Mesenchymal stem cell (in vitro differentiated cells and primary cell): ENCODE measurements at regions not wholly inside any gene's neighbourhood (a gene's known extent, or its start where the extent isn't known, plus 50 kb on each side); places are given as distances from the start of the nearest gene placed in this dataset.

Experiments
- DNase-seq: peaks from one replicate; pipeline ENCODE4 v3.0.0-alpha.2; 2013
- H2AFZ ChIP-seq: one replicate; pipeline ENCODE4 v1.6.1; 2013; ENCODE audit warnings: low read depth, mild to moderate bottlenecking, control low read depth, inconsistent platforms, low read length, moderate library complexity
- H2AK5ac ChIP-seq: 2 replicates; pipeline ENCODE4 v1.6.1; 2013; ENCODE audit warnings: low read length, moderate library complexity, mild to moderate bottlenecking, inconsistent platforms; ENCODE audit not compliant: severe bottlenecking
- H2BK120ac ChIP-seq: one replicate; pipeline ENCODE4 v1.6.1; 2013; ENCODE audit warnings: low read depth, mild to moderate bottlenecking, inconsistent platforms, low read length, moderate library complexity
- H2BK12ac ChIP-seq, 2 experiments: one replicate each; pipeline ENCODE4 v1.6.1; 2013; ENCODE audit warnings: inconsistent platforms in 2 of 2, low read length in 2 of 2, mild to moderate bottlenecking in 2 of 2, moderate library complexity in 2 of 2, control low read depth in 1 of 2
- H2BK15ac ChIP-seq: one replicate; pipeline ENCODE4 v1.6.1; 2013; ENCODE audit warnings: mild to moderate bottlenecking, low read depth, inconsistent platforms; ENCODE audit not compliant: poor library complexity, severe bottlenecking
- H2BK5ac ChIP-seq: 2 replicates; pipeline ENCODE4 v1.6.1; 2013; ENCODE audit warnings: low read depth, mild to moderate bottlenecking, low read length, control low read depth, inconsistent platforms; ENCODE audit not compliant: poor library complexity, severe bottlenecking
- H3K14ac ChIP-seq, 2 experiments: one replicate each; pipeline ENCODE4 v1.6.1; 2013; ENCODE audit warnings: inconsistent platforms in 2 of 2, low read length in 2 of 2, control low read depth in 1 of 2, mild to moderate bottlenecking in 1 of 2, moderate library complexity in 1 of 2
- H3K18ac ChIP-seq, 2 experiments: one replicate each; pipeline ENCODE4 v1.6.1; 2013; ENCODE audit warnings: inconsistent platforms in 2 of 2, low read length in 2 of 2, control low read depth in 1 of 2, low read depth in 1 of 2, mild to moderate bottlenecking in 1 of 2
- H3K23ac ChIP-seq, 2 experiments: one replicate each; pipeline ENCODE4 v1.6.1; 2013; ENCODE audit warnings: inconsistent platforms in 2 of 2, low read length in 2 of 2, mild to moderate bottlenecking in 2 of 2, moderate library complexity in 2 of 2, control low read depth in 1 of 2
- H3K27ac ChIP-seq: 2 replicates; pipeline ENCODE4 v1.5.1; 2013; ENCODE audit warnings: mild to moderate bottlenecking, moderate library complexity, low read length, control low read depth, inconsistent platforms; ENCODE audit not compliant: poor library complexity, severe bottlenecking
- H3K27me3 ChIP-seq, 2 experiments: 2 replicates each; pipeline versions ENCODE4 v1.6.1 to v1.7.0; 2013; ENCODE audit warnings: low read length in 2 of 2, mild to moderate bottlenecking in 2 of 2, moderate library complexity in 2 of 2, control low read depth in 1 of 2, inconsistent platforms in 1 of 2; ENCODE audit not compliant: control insufficient read depth in 1 of 2, insufficient read depth in 1 of 2
- H3K36me3 ChIP-seq, 2 experiments: 2 replicates each; pipeline versions ENCODE4 v1.6.1 to v1.7.0; 2013; ENCODE audit warnings: low read length in 2 of 2, control low read depth in 1 of 2, inconsistent platforms in 1 of 2, low read depth in 1 of 2, mild to moderate bottlenecking in 1 of 2; ENCODE audit not compliant: insufficient read depth in 2 of 2, control insufficient read depth in 1 of 2
- H3K4ac ChIP-seq, 2 experiments: one replicate each; pipeline ENCODE4 v1.6.1; 2013; ENCODE audit warnings: inconsistent platforms in 2 of 2, low read length in 2 of 2, mild to moderate bottlenecking in 2 of 2, moderate library complexity in 2 of 2, control low read depth in 1 of 2, low read depth in 1 of 2
- H3K4me1 ChIP-seq: 2 replicates; pipeline ENCODE4 v1.6.1; 2013; ENCODE audit warnings: low read depth, low read length, control low read depth; ENCODE audit not compliant: control insufficient read depth, insufficient read depth
- H3K4me2 ChIP-seq: 2 replicates; pipeline ENCODE4 v1.6.1; 2013; ENCODE audit warnings: low read length, mild to moderate bottlenecking, inconsistent platforms; ENCODE audit not compliant: poor library complexity, severe bottlenecking
- H3K4me3 ChIP-seq, 2 experiments: 2 replicates each; pipeline versions ENCODE4 v1.5.1 to v1.7.0; 2013; ENCODE audit warnings: low read length in 2 of 2, mild to moderate bottlenecking in 2 of 2, control low read depth in 1 of 2, low read depth in 1 of 2; ENCODE audit not compliant: insufficient read depth in 1 of 2
- H3K79me1 ChIP-seq: replicated peaks from 2 replicates; pipeline ENCODE4 v1.6.1; 2013; ENCODE audit warnings: mild to moderate bottlenecking, control low read depth, low read length, inconsistent platforms; ENCODE audit not compliant: poor library complexity, severe bottlenecking
- H3K9ac ChIP-seq: 2 replicates; pipeline ENCODE4 v1.7.0; 2013; ENCODE audit warnings: mild to moderate bottlenecking, low read length, moderate library complexity
- H3K9me3 ChIP-seq: 2 replicates; pipeline ENCODE4 v1.7.0; 2013; ENCODE audit warnings: mild to moderate bottlenecking, low read length; ENCODE audit not compliant: control insufficient read depth
- H4K8ac ChIP-seq: one replicate; pipeline ENCODE4 v1.6.1; 2013; ENCODE audit warnings: inconsistent platforms, mild to moderate bottlenecking, low read length, moderate library complexity
- H4K91ac ChIP-seq: one replicate; pipeline ENCODE4 v1.6.1; 2013; ENCODE audit warnings: mild to moderate bottlenecking, low read length, inconsistent platforms
- WGBS: methylation state at CpG from one replicate; pipeline ENCODE4 v1.1.7; 2013; ENCODE audit warnings: mixed read lengths; 5-methylcytosine and 5-hydroxymethylcytosine counted together

- H3K14ac ChIP-seq, result no peak overlapping the region
- no peak overlapping the region for H2BK12ac ChIP-seq
- no peak overlapping the region for H2AFZ ChIP-seq
- H2AK5ac ChIP-seq, result no peak overlapping the region
- H3K27ac ChIP-seq, result no peak overlapping the region
- no peak overlapping the region for H4K91ac ChIP-seq
- H3K4ac ChIP-seq, result no peak overlapping the region
- no peak overlapping the region for H2BK5ac ChIP-seq
- H3K36me3 ChIP-seq, result no peaks in the 10 kb centered on the region
- H2BK15ac ChIP-seq, result no peak overlapping the region
- H3K4me1 ChIP-seq, result no peaks in the 10 kb centered on the region
- no peak overlapping the region for H3K9ac ChIP-seq
- H3K9me3 ChIP-seq, result peaks cover 2% of the 10 kb centered on the region
- H4K8ac ChIP-seq, result no peak overlapping the region
- no peak for DNase-seq
- WGBS, result 20% methylated on average over 1 of the region's 2 CpGs
- no peaks in the 10 kb centered on the region for H3K79me1 ChIP-seq
- H2BK120ac ChIP-seq, result no peak overlapping the region
- H3K18ac ChIP-seq, result no peak overlapping the region
- H3K27me3 ChIP-seq, result no peaks in the 10 kb centered on the region
- H3K4me2 ChIP-seq, result no peak overlapping the region
- no peak overlapping the region for H3K4me3 ChIP-seq
- no peak overlapping the region for H3K23ac ChIP-seq
Measured at GRCh38 chr14:106522990-106523389, 996.6 kb downstream of the TMEM121 start.

GRCh38 chr14:106528717-106529116 is 1002.3 kb downstream of the TMEM121 start:
- Histone ChIP-seq H2AK5ac (no peak overlapping the region), H2BK12ac (no peak overlapping the region), H3K23ac (no peak overlapping the region), H3K27ac (no peak overlapping the region), H3K14ac (no peak overlapping the region), H2BK5ac (no peak overlapping the region), H3K4me2 (no peak overlapping the region), H4K8ac (no peak overlapping the region), H3K27me3 (no peaks in the 10 kb centered on the region), H4K91ac (no peak overlapping the region), H3K18ac (no peak overlapping the region), H3K36me3 (no peaks in the 10 kb centered on the region), H2AFZ (no peak overlapping the region), H2BK120ac (no peak overlapping the region), H3K9ac (no peak overlapping the region), H3K4me3 (no peak overlapping the region), H3K4ac (no peak overlapping the region), H2BK15ac (no peak overlapping the region), H3K79me1 (no peaks in the 10 kb centered on the region), H3K4me1 (no peaks in the 10 kb centered on the region), H3K9me3 (peaks cover 16% of the 10 kb centered on the region)
- no peak for DNase-seq
- WGBS, result no CpG with 5 or more reads among the region's 2 CpGs

GRCh38 chr14:106530031-106530422 is 1003.6 kb downstream of the TMEM121 start:
- Histone ChIP-seq H3K4me1 (no peaks in the 10 kb centered on the region), H3K4me2 (no peak overlapping the region), H3K4ac (no peak overlapping the region), H2BK120ac (no peak overlapping the region), H3K18ac (no peak overlapping the region), H4K91ac (no peak overlapping the region), H2AFZ (no peak overlapping the region), H3K79me1 (no peaks in the 10 kb centered on the region), H2BK5ac (no peak overlapping the region), H3K9me3 (peaks cover 16% of the 10 kb centered on the region), H2BK15ac (no peak overlapping the region), H3K14ac (no peak overlapping the region), H4K8ac (no peak overlapping the region), H3K9ac (no peak overlapping the region), H3K4me3 (no peak overlapping the region), H2AK5ac (no peak overlapping the region), H3K23ac (no peak overlapping the region), H3K27me3 (no peaks in the 10 kb centered on the region), H2BK12ac (no peak overlapping the region), H3K27ac (no peak overlapping the region), H3K36me3 (no peaks in the 10 kb centered on the region)
- WGBS, result 59% methylated on average over 3 of the region's 3 CpGs
- no peak for DNase-seq

- H4K8ac ChIP-seq, result no peak overlapping the region
- no peak overlapping the region for H2BK12ac ChIP-seq
- H3K27ac ChIP-seq, result no peak overlapping the region
- no peak overlapping the region for H3K4ac ChIP-seq
- H2AFZ ChIP-seq, result no peak overlapping the region
- H3K23ac ChIP-seq, result no peak overlapping the region
- H3K14ac ChIP-seq, result no peak overlapping the region
- H2BK120ac ChIP-seq, result no peak overlapping the region
- H3K27me3 ChIP-seq, result no peaks in the 10 kb centered on the region
- H3K4me3 ChIP-seq, result no peak overlapping the region
- no peak overlapping the region for H3K9ac ChIP-seq
- no peak overlapping the region for H2AK5ac ChIP-seq
- no peak overlapping the region for H3K18ac ChIP-seq
- H2BK5ac ChIP-seq, result no peak overlapping the region
- no peak overlapping the region for H3K4me2 ChIP-seq
- no peaks in the 10 kb centered on the region for H3K4me1 ChIP-seq
- no peak for DNase-seq
- H4K91ac ChIP-seq, result no peak overlapping the region
- H2BK15ac ChIP-seq, result no peak overlapping the region
- H3K9me3 ChIP-seq, result peaks cover 16% of the 10 kb centered on the region
- 62% methylated on average over 12 of the region's 12 CpGs for WGBS
- no peaks in the 10 kb centered on the region for H3K79me1 ChIP-seq
- H3K36me3 ChIP-seq, result no peaks in the 10 kb centered on the region
Measured at GRCh38 chr14:106530423-106531107, 1004.2 kb downstream of the TMEM121 start.
